Keratinocyte (primary cell): ENCODE measurements at regions not wholly inside any gene's neighbourhood (a gene's known extent, or its start where the extent isn't known, plus 50 kb on each side); places are given as distances from the start of the nearest gene placed in this dataset.

Source experiments
- DNase-seq: peaks from one replicate; pipeline ENCODE4 v3.0.0-alpha.2; 2011; ENCODE audit warnings: low read depth, missing footprints, low spot score
- FAIRE-seq: peaks from 2 replicates; lab custom pipeline; 2011; peaks lifted over from hg19 to GRCh38; lab: Jason Lieb, UNC
- H2AFZ ChIP-seq: 2 replicates; pipeline ENCODE4 v1.6.0; 2012; ENCODE audit warnings: low read length, control low read depth, inconsistent platforms; ENCODE audit not compliant: control insufficient read depth
- H3K27ac ChIP-seq: 2 replicates; pipeline ENCODE4 v1.5.1; 2011; ENCODE audit warnings: low read length; ENCODE audit not compliant: control insufficient read depth, insufficient read depth
- H3K27me3 ChIP-seq: 3 replicates; pipeline ENCODE4 v1.6.0; 2011; ENCODE audit warnings: low read length; ENCODE audit not compliant: control insufficient read depth, insufficient read depth; ENCODE audit errors: extremely low read depth
- H3K36me3 ChIP-seq, 2 experiments: 2 replicates in 1 of 2; 3 replicates in 1 of 2; pipeline ENCODE4 v1.5.1; 2011; ENCODE audit warnings: low read length in 2 of 2, mild to moderate bottlenecking in 1 of 2; ENCODE audit not compliant: control insufficient read depth in 2 of 2, insufficient read depth in 2 of 2; ENCODE audit errors: extremely low read depth in 1 of 2
- H3K4me1 ChIP-seq: 3 replicates; pipeline ENCODE4 v1.5.1; 2011; ENCODE audit warnings: low read length; ENCODE audit not compliant: control insufficient read depth, insufficient read depth; ENCODE audit errors: extremely low read depth
- H3K4me2 ChIP-seq: 3 replicates; pipeline ENCODE4 v1.6.0; 2011; ENCODE audit warnings: low read depth, low read length; ENCODE audit not compliant: control insufficient read depth, insufficient read depth; ENCODE audit errors: extremely low read depth
- H3K4me3 ChIP-seq, 3 experiments: fragments of 200-600 bp in 1 of 3; sonication (generic) in 1 of 3; 2 replicates in 2 of 3; 3 replicates in 1 of 3; pipeline ENCODE4 v1.5.1; 2011 to 2016; ENCODE audit warnings: low read length in 3 of 3, mild to moderate bottlenecking in 3 of 3, control low read depth in 2 of 3, inconsistent platforms in 1 of 3, low read depth in 1 of 3, mixed read lengths in 1 of 3, mixed run types in 1 of 3, moderate library complexity in 1 of 3; ENCODE audit not compliant: control insufficient read depth in 2 of 3, insufficient read depth in 2 of 3; ENCODE audit errors: extremely low read depth in 1 of 3
- H3K79me2 ChIP-seq: 2 replicates; pipeline ENCODE4 v1.6.0; 2012; ENCODE audit warnings: low read length; ENCODE audit not compliant: control insufficient read depth, insufficient read depth
- H3K9ac ChIP-seq: 3 replicates; pipeline ENCODE4 v1.6.0; 2011; ENCODE audit warnings: low read length; ENCODE audit not compliant: control insufficient read depth, insufficient read depth; ENCODE audit errors: extremely low read depth
- H3K9me1 ChIP-seq: 3 replicates; pipeline ENCODE4 v1.6.0; 2011; ENCODE audit warnings: low read length; ENCODE audit not compliant: control insufficient read depth, insufficient read depth; ENCODE audit errors: extremely low read depth
- H3K9me3 ChIP-seq: 2 replicates; pipeline ENCODE4 v1.5.1; 2012; ENCODE audit warnings: low read depth, low read length; ENCODE audit not compliant: control insufficient read depth
- H4K20me1 ChIP-seq: 3 replicates; pipeline ENCODE4 v1.6.0; 2011; ENCODE audit warnings: low read length; ENCODE audit not compliant: control insufficient read depth, insufficient read depth; ENCODE audit errors: extremely low read depth
- CTCF ChIP-seq, 3 experiments: IDR thresholded peaks in 1 of 3; conservative IDR thresholded peaks in 1 of 3; optimal IDR thresholded peaks in 1 of 3; 2 replicates in 2 of 3; 3 replicates in 1 of 3; pipeline versions ENCODE3 to v1.5.1; 2011; ENCODE audit warnings: low read length in 3 of 3, mild to moderate bottlenecking in 3 of 3, moderate library complexity in 2 of 3, control low read depth in 1 of 3, inconsistent platforms in 1 of 3; ENCODE audit not compliant: insufficient read depth in 2 of 3; ENCODE audit errors: extremely low read depth in 1 of 3
- EZH2 ChIP-seq: IDR thresholded peaks from one replicate; pipeline ENCODE4 v1.6.1; 2012; ENCODE audit warnings: inconsistent platforms, mild to moderate bottlenecking, low read length, moderate library complexity
- dilution Hi-C: fragments of 300-500 bp; cut with MboI; formaldehyde crosslinking; loops from one replicate; pipeline ENCODE4 v1.7.0; 2020; ENCODE audit warnings: low sequenced_read_pairs; ENCODE audit not compliant: extremely low pct_ligation_motif_present

GRCh38 chr7:46830-47140 is 145.6 kb upstream of the FAM20C start:
- Histone ChIP-seq H3K9ac (no peak overlapping the region), H3K4me2 (no peak overlapping the region), H3K4me1 (no peaks in the 10 kb centered on the region), H3K27me3 (peaks cover 12% of the 10 kb centered on the region), H3K4me3 (no peak overlapping the region), H4K20me1 (no peaks in the 10 kb centered on the region), H2AFZ (no peak overlapping the region), H3K9me1 (no peaks in the 10 kb centered on the region), H3K27ac (no peak overlapping the region), H3K79me2 (no peaks in the 10 kb centered on the region), H3K36me3 (no peaks in the 10 kb centered on the region), H3K9me3 (no peaks in the 10 kb centered on the region)
- TF ChIP-seq CTCF (optimal IDR thresholded peaks at IDR 0.05 in 1 of 3, IDR thresholded peaks at IDR 0.05 in 1 of 3, conservative IDR thresholded peaks at IDR 0.05 in 1 of 3; ENCODE audit: extremely low read depth in 1 of 3, insufficient read depth in 2 of 3, low read length in 3 of 3) (no peak), EZH2 (no peak)
- DNase-seq (no peak), FAIRE-seq (no peak)
- dilution Hi-C loops: no loop called here

GRCh38 chr7:51456-52068 is 140.8 kb upstream of the FAM20C start:
- Histone ChIP-seq H3K4me3 (no peak overlapping the region), H3K9me3 (no peaks in the 10 kb centered on the region), H3K27me3 (peaks cover 5% of the 10 kb centered on the region), H3K9ac (no peak overlapping the region), H3K27ac (no peak overlapping the region), H3K36me3 (no peaks in the 10 kb centered on the region), H3K79me2 (no peaks in the 10 kb centered on the region), H3K4me2 (no peak overlapping the region), H3K4me1 (no peaks in the 10 kb centered on the region), H2AFZ (no peak overlapping the region), H3K9me1 (no peaks in the 10 kb centered on the region), H4K20me1 (no peaks in the 10 kb centered on the region)
- DNase-seq (no peak), FAIRE-seq (no peak)
- dilution Hi-C loops: no loop called here
- TF ChIP-seq EZH2 (no peak), CTCF (optimal IDR thresholded peaks at IDR 0.05 in 1 of 3, IDR thresholded peaks at IDR 0.05 in 1 of 3, conservative IDR thresholded peaks at IDR 0.05 in 1 of 3; ENCODE audit: extremely low read depth in 1 of 3, insufficient read depth in 2 of 3, low read length in 3 of 3) (no peak)
